HEK293 (cell line): ENCODE measurements at regions not wholly inside any gene's neighbourhood (a gene's known extent, or its start where the extent isn't known, plus 50 kb on each side); places are given as distances from the start of the nearest gene placed in this dataset.

Source experiments
- CTCF ChIA-PET: fragments of 350-600 bp; formaldehyde crosslinking; extraction: SDS; loops from one replicate; lab custom pipeline; 2021; ENCODE audit warnings: antibody characterized with exemption; lab: Yijun Ruan, JAX
- POLR2A ChIA-PET: fragments of 300-600 bp; formaldehyde crosslinking; extraction: SDS; loops from one replicate; lab custom pipeline; 2020; ENCODE audit warnings: antibody characterized with exemption, inconsistent platforms; lab: Yijun Ruan, JAX
- H3K27ac ChIP-seq: fragments of 200-500 bp; sonication (Bioruptor generic); 2 replicates; pipeline ENCODE4 v1.5.1; 2014; ENCODE audit warnings: low read depth, low read length, control low read depth, inconsistent platforms; ENCODE audit errors: extremely low read depth
- H3K36me3 ChIP-seq, 2 experiments: fragments of 200-500 bp in 1 of 2; sonication (Bioruptor generic) in 1 of 2; 1 replicate in 1 of 2; 2 replicates in 1 of 2; pipeline ENCODE4 v1.5.1; 2014 to 2017; ENCODE audit warnings: inconsistent platforms in 2 of 2, low read length in 2 of 2; ENCODE audit not compliant: control insufficient read depth in 2 of 2, insufficient read depth in 1 of 2
- H3K4me1 ChIP-seq: fragments of 200-500 bp; sonication (Bioruptor generic); 2 replicates; pipeline ENCODE4 v1.5.1; 2014; ENCODE audit warnings: mild to moderate bottlenecking, low read length, inconsistent platforms; ENCODE audit not compliant: control insufficient read depth, insufficient read depth
- H3K4me3 ChIP-seq: 2 replicates; pipeline ENCODE4 v1.5.1; 2011; ENCODE audit warnings: low read depth, mild to moderate bottlenecking, control low read depth, low read length, moderate library complexity
- H3K9me3 ChIP-seq: fragments of 200-500 bp; sonication (Bioruptor generic); 2 replicates; pipeline ENCODE4 v1.5.1; 2014; ENCODE audit warnings: low read depth, low read length, inconsistent platforms; ENCODE audit not compliant: control insufficient read depth, insufficient read depth
- BCL6B ChIP-seq: fragments of 450-650 bp; formaldehyde crosslinking; IDR thresholded peaks from 2 replicates; pipeline ENCODE4 v1.5.1; 2017; ENCODE audit warnings: missing biosample characterization, missing genetic modification characterization
- REPIN1 ChIP-seq: fragments of 450-650 bp; formaldehyde crosslinking; IDR thresholded peaks from 2 replicates; pipeline ENCODE4 v1.5.1; 2017; ENCODE audit warnings: missing biosample characterization, missing genetic modification characterization, low read depth
- SP7 ChIP-seq: fragments of 450-650 bp; formaldehyde crosslinking; IDR thresholded peaks from 2 replicates; pipeline ENCODE4 v1.5.1; 2016; ENCODE audit warnings: missing biosample characterization, missing genetic modification characterization
- TCF7L2 ChIP-seq: IDR thresholded peaks from 2 replicates; pipeline ENCODE4 v1.6.1; 2011; ENCODE audit warnings: low read depth, mild to moderate bottlenecking, inconsistent platforms, low read length, moderate library complexity, borderline replicate concordance
- ZBTB21 ChIP-seq: fragments of 450-650 bp; formaldehyde crosslinking; IDR thresholded peaks from 2 replicates; pipeline ENCODE4 v1.5.1; 2017; ENCODE audit warnings: missing biosample characterization, missing genetic modification characterization
- ZFP41 ChIP-seq: fragments of 450-650 bp; formaldehyde crosslinking; IDR thresholded peaks from 2 replicates; pipeline ENCODE4 v1.5.1; 2016; ENCODE audit warnings: missing biosample characterization, missing genetic modification characterization, borderline replicate concordance
- ZNF223 ChIP-seq: fragments of 450-650 bp; formaldehyde crosslinking; IDR thresholded peaks from 2 replicates; pipeline ENCODE4 v1.5.1; 2016; ENCODE audit warnings: missing biosample characterization, missing genetic modification characterization
- ZNF280D ChIP-seq: fragments of 450-650 bp; formaldehyde crosslinking; IDR thresholded peaks from 2 replicates; pipeline ENCODE4 v1.5.1; 2016; ENCODE audit warnings: missing biosample characterization, missing genetic modification characterization
- ZNF366 ChIP-seq: fragments of 450-650 bp; formaldehyde crosslinking; conservative IDR thresholded peaks from 2 replicates; pipeline ENCODE4 v1.5.1; 2016; ENCODE audit warnings: missing biosample characterization, missing genetic modification characterization
- ZNF423 ChIP-seq: fragments of 450-650 bp; formaldehyde crosslinking; IDR thresholded peaks from 2 replicates; pipeline ENCODE4 v1.5.1; 2016; ENCODE audit warnings: missing biosample characterization, missing genetic modification characterization
- ZNF518A ChIP-seq: fragments of 450-650 bp; formaldehyde crosslinking; conservative IDR thresholded peaks from 2 replicates; pipeline ENCODE4 v1.5.1; 2016; ENCODE audit warnings: low read depth, missing biosample characterization, missing genetic modification characterization
- ZNF555 ChIP-seq: fragments of 450-650 bp; formaldehyde crosslinking; conservative IDR thresholded peaks from 2 replicates; pipeline ENCODE4 v1.5.1; 2017; ENCODE audit warnings: missing biosample characterization, mild to moderate bottlenecking, missing genetic modification characterization, inconsistent platforms
- ZNF558 ChIP-seq: fragments of 450-650 bp; formaldehyde crosslinking; IDR thresholded peaks from 2 replicates; pipeline ENCODE4 v1.5.1; 2016; ENCODE audit warnings: missing biosample characterization, missing genetic modification characterization
- ZNF580 ChIP-seq: fragments of 450-650 bp; formaldehyde crosslinking; IDR thresholded peaks from 2 replicates; pipeline ENCODE4 v1.5.1; 2016; ENCODE audit warnings: missing biosample characterization, missing genetic modification characterization
- ZNF654 ChIP-seq: fragments of 450-650 bp; formaldehyde crosslinking; IDR thresholded peaks from 2 replicates; pipeline ENCODE4 v1.5.1; 2016; ENCODE audit warnings: low read depth, missing biosample characterization, missing genetic modification characterization
- ZSCAN30 ChIP-seq: fragments of 450-650 bp; IDR thresholded peaks from 2 replicates; pipeline ENCODE4 v1.5.1; 2018; ENCODE audit warnings: missing biosample characterization, mild to moderate bottlenecking, missing genetic modification characterization, moderate library complexity

GRCh38 chr4:84235126-84235944 is 263.8 kb downstream of the NKX6-1 start:
- Histone ChIP-seq H3K27ac (no peak overlapping the region), H3K4me1 (no peaks in the 10 kb centered on the region), H3K9me3 (no peaks in the 10 kb centered on the region), H3K36me3 (no peaks in the 10 kb centered on the region), H3K4me3 (no peak overlapping the region)
- CTCF ChIA-PET: no interaction called here
- POLR2A ChIA-PET: no interaction called here
- TF ChIP-seq ZNF654 (tag by site-specific recombination) (no peak), TCF7L2 (no peak), SP7 (tag by site-specific recombination) (no peak), ZNF366 (no peak), BCL6B (tag by site-specific recombination) (no peak), REPIN1 (tag by site-specific recombination) (no peak), ZBTB21 (tag by site-specific recombination) (no peak), ZSCAN30 (tag by site-specific recombination) (no peak), ZFP41 (no peak), ZNF223 (tag by site-specific recombination) (no peak), ZNF518A (tag by site-specific recombination) (no peak), ZNF555 (tag by site-specific recombination) (no peak), ZNF558 (tag by site-specific recombination) (no peak), ZNF580 (tag by site-specific recombination) (no peak), ZNF280D (tag by site-specific recombination) (no peak), ZNF423 (tag by site-specific recombination) (no peak)
